NCI-H748 treated with DMSO at 0.1 percent for 48 hours (cell line): ENCODE measurements at regions not wholly inside any gene's neighbourhood (a gene's known extent, or its start where the extent isn't known, plus 50 kb on each side); places are given as distances from the start of the nearest gene placed in this dataset.
"Not testable (repeated sequence)": the region's sequence is repeated elsewhere in the genome, so short reads cannot be mapped to it uniquely, and the experiment has no call there.

Source experiments
- DNase-seq: peaks from one replicate; lab custom pipeline; 2025; lab: John Stamatoyannopoulos, UW

GRCh38 chr10:117750616-117751015 is 208.1 kb downstream of the EMX2 start:
- DNase-seq, result no peak

- DNase-seq, result no peak
These were observed 208.7 kb downstream of the EMX2 start for GRCh38 chr10:117751259-117751658.

GRCh38 chr10:117752103-117752502 is 209.6 kb downstream of the EMX2 start:
- no peak for DNase-seq

GRCh38 chr10:117754770-117755658 is 212.5 kb downstream of the EMX2 start:
- DNase-seq, result peak; percentile 45

GRCh38 chr10:117755659-117756014 is 213.1 kb downstream of the EMX2 start:
- DNase-seq, result no peak

- no peak for DNase-seq
These were observed 214.7 kb downstream of the EMX2 start for GRCh38 chr10:117757086-117757720.

- no peak for DNase-seq
These were observed 216.7 kb downstream of the EMX2 start for GRCh38 chr10:117759266-117759665.

- DNase-seq, result no peak
These were observed 219.1 kb downstream of the EMX2 start for GRCh38 chr10:117761695-117762094.

GRCh38 chr10:117762126-117762818 is 219.7 kb downstream of the EMX2 start:
- DNase-seq, result no peak

GRCh38 chr10:117762819-117763172 is 220.2 kb downstream of the EMX2 start:
- DNase-seq, result no peak

GRCh38 chr10:117763528-117763927 is 221.0 kb downstream of the EMX2 start:
- no peak for DNase-seq

GRCh38 chr10:117768333-117769042 is 225.9 kb downstream of the EMX2 start:
- no peak for DNase-seq

GRCh38 chr10:117775526-117775925 is 233.0 kb downstream of the EMX2 start:
- no peak for DNase-seq

GRCh38 chr10:117777222-117777621 is 234.7 kb downstream of the EMX2 start:
- not testable (repeated sequence) for DNase-seq

- no peak for DNase-seq
These were observed 235.7 kb downstream of the EMX2 start for GRCh38 chr10:117778241-117778640.

GRCh38 chr10:117780411-117780810 is 237.9 kb downstream of the EMX2 start:
- DNase-seq, result no peak

- DNase-seq, result no peak
These were observed 238.8 kb downstream of the EMX2 start for GRCh38 chr10:117781216-117781831.

- DNase-seq, result no peak
These were observed 239.7 kb downstream of the EMX2 start for GRCh38 chr10:117782276-117782675.

- no peak for DNase-seq
These were observed 241.3 kb downstream of the EMX2 start for GRCh38 chr10:117783698-117784395.

- no peak for DNase-seq
These were observed 242.2 kb downstream of the EMX2 start for GRCh38 chr10:117784776-117785175.

GRCh38 chr10:117788911-117789310 is 246.4 kb downstream of the EMX2 start:
- DNase-seq, result no peak
